ENCODE measurements at regions not wholly inside any gene's neighbourhood (a gene's known extent, or its start where the extent isn't known, plus 50 kb on each side); places are given as distances from the start of the nearest gene placed in this dataset.

DNA sequence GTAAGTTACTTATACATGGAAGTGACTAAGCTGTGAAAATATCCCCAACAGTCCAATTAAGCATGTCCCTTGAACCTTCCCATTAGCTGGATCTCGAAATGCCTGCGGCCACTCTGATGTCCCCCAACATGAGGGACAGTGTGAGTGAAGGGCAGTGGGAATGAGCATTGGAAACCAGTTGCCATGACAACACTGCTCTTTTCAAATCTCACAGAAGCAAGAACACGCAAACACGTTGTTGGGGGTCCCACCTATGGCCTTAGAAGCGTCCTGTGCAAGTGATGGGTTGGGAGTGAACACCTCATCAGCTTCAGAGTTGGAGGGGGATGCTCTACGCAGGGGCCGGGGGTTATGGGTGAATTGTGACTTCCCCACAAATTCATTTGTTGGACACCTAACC lies 205.9 kb downstream of the NXNL2 start:
- Mint-ChIP-seq H3K4me3 (no peak overlapping the region), H3K36me3 (no peaks in the 10 kb centered on the region), H3K27ac (no peak overlapping the region), H3K9me3 (peaks cover 3% of the 10 kb centered on the region), H3K4me1 (peaks cover 41% of the 10 kb centered on the region), H3K27me3 (ENCODE audit: low read depth) (no peaks in the 10 kb centered on the region)
- no peak for TF ChIP-seq CTCF (IDR thresholded peaks at IDR 0.05; ENCODE audit: unreplicated experiment)
- no peak for DNase-seq (ENCODE audit: low spot score in 2 of 2, unreplicated experiment in 2 of 2)

GRCh38 chr9:88741335-88741734 lies 206.4 kb downstream of the NXNL2 start:
- no peak for TF ChIP-seq CTCF (IDR thresholded peaks at IDR 0.05; ENCODE audit: unreplicated experiment)
- H3K4me3 Mint-ChIP-seq, result no peak overlapping the region
- peaks cover 3% of the 10 kb centered on the region for H3K9me3 Mint-ChIP-seq

DNA sequence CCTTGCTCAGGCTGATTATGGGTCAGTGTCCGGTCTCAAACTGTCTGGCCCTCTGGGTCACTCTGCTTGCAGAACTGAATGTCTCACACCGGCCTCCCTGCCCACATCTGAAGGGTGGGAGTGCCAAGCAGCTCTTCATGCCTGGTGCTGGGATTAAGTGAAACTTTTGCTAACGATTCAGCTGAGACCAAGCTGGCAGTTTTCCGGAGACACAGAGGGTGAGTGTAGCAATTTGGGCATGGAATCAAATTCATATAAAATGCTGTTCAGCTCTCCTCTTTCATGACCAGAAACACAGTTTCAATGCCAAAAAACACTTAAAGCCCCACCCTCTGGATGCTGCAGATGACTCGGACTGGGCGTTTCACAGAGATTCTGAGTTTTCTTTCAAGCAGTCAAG lies 207.5 kb downstream of the NXNL2 start:
- H3K27me3 Mint-ChIP-seq (ENCODE audit: low read depth), result no peaks in the 10 kb centered on the region
- TF ChIP-seq CTCF (IDR thresholded peaks at IDR 0.05; ENCODE audit: unreplicated experiment), result no peak
- H3K36me3 Mint-ChIP-seq, result no peaks in the 10 kb centered on the region
- peaks cover 3% of the 10 kb centered on the region for H3K9me3 Mint-ChIP-seq
- no peak overlapping the region for H3K4me3 Mint-ChIP-seq
- DNase-seq (ENCODE audit: low spot score in 2 of 2, unreplicated experiment in 2 of 2), result no peak
- no peak overlapping the region for H3K27ac Mint-ChIP-seq
- H3K4me1 Mint-ChIP-seq, result peaks cover 57% of the 10 kb centered on the region

More at GRCh38 chr9:88741335-88741734, 206.4 kb downstream of the NXNL2 start:
- Mint-ChIP-seq H3K27ac (no peak overlapping the region), H3K27me3 (ENCODE audit: low read depth) (no peaks in the 10 kb centered on the region), H3K36me3 (no peaks in the 10 kb centered on the region), H3K4me1 (peaks cover 46% of the 10 kb centered on the region)
- DNase-seq (ENCODE audit: low spot score in 2 of 2, unreplicated experiment in 2 of 2), result no peak

DNA sequence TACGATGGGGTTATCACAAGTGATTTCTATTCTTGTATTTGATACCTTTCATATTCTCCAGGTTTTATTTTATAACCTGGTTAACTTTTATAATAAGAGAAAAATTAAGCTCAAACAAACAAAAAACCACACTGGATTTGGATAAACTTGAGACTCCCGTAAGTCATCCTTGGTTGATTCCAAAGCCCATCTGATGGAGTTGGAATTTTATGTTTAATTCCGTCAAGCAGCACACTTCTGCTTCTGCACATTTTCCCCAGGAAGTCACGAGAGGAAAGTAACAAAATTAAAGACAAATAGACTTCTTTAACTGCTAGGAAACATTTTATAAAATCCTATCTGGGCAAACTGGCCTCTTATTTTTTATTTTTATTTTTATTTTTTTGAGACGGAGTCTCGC lies 207.9 kb downstream of the NXNL2 start:
- H3K9me3 Mint-ChIP-seq, result peaks cover 3% of the 10 kb centered on the region
- peaks cover 60% of the 10 kb centered on the region for H3K4me1 Mint-ChIP-seq
- H3K27ac Mint-ChIP-seq, result no peak overlapping the region
- no peak for TF ChIP-seq CTCF (IDR thresholded peaks at IDR 0.05; ENCODE audit: unreplicated experiment)
- DNase-seq (ENCODE audit: low spot score in 2 of 2, unreplicated experiment in 2 of 2), result no peak
- no peaks in the 10 kb centered on the region for H3K36me3 Mint-ChIP-seq
- H3K27me3 Mint-ChIP-seq (ENCODE audit: low read depth), result no peaks in the 10 kb centered on the region
- no peak overlapping the region for H3K4me3 Mint-ChIP-seq

- no peak for TF ChIP-seq CTCF (IDR thresholded peaks at IDR 0.05; ENCODE audit: unreplicated experiment)
- no peaks in the 10 kb centered on the region for H3K36me3 Mint-ChIP-seq
- no peaks in the 10 kb centered on the region for H3K27me3 Mint-ChIP-seq (ENCODE audit: low read depth)
- no peak overlapping the region for H3K4me3 Mint-ChIP-seq
- H3K9me3 Mint-ChIP-seq, result peaks cover 3% of the 10 kb centered on the region
- DNase-seq (ENCODE audit: low spot score in 2 of 2, unreplicated experiment in 2 of 2), result no peak
- H3K4me1 Mint-ChIP-seq, result peaks cover 43% of the 10 kb centered on the region
- peak overlapping the region; percentile 88 for H3K27ac Mint-ChIP-seq
Observed at GRCh38 chr9:88745276-88746001, 210.5 kb downstream of the NXNL2 start.
